SH-SY5Y (cell line): ENCODE measurements at regions not wholly inside any gene's neighbourhood (a gene's known extent, or its start where the extent isn't known, plus 50 kb on each side); places are given as distances from the start of the nearest gene placed in this dataset.

Source experiments
- GATA2 ChIP-seq: IDR thresholded peaks from 2 replicates; pipeline ENCODE4 v1.6.1; 2011; ENCODE audit warnings: mild to moderate bottlenecking, low read depth, low read length
- GATA3 ChIP-seq: IDR thresholded peaks from 2 replicates; pipeline ENCODE4 v1.6.1; 2011; ENCODE audit warnings: low read depth, mild to moderate bottlenecking, low read length, moderate library complexity

- TF ChIP-seq GATA2 (no peak), GATA3 (no peak)
Measured at GRCh38 chr1:87644033-87644578, 315.4 kb downstream of the LMO4 start.
